ENCODE measurements at regions not wholly inside any gene's neighbourhood (a gene's known extent, or its start where the extent isn't known, plus 50 kb on each side); places are given as distances from the start of the nearest gene placed in this dataset.

GRCh38 chr4:37542706-37543105 lies 143.5 kb downstream of the RELL1 start:
- Histone ChIP-seq H3K4me1 (replicated peaks in 1 of 4; ENCODE audit: control insufficient read depth in 3 of 4, insufficient read depth in 4 of 4, low read length in 3 of 4) (peaks cover 5 to 19% (median 9%) of the 10 kb centered on the region in 4 experiments; a peak in 6 of 7 replicates), H3K56ac (replicated peaks; ENCODE audit: insufficient read length, low read depth, low read length) (no peak overlapping the region), H2BK5ac (ENCODE audit: low read depth, low read length) (no peak overlapping the region), H3K23ac (ENCODE audit: insufficient read length) (no peak overlapping the region), H4K8ac (ENCODE audit: extremely low read depth, insufficient read depth, low read length) (no peak overlapping the region), H3K9me3 (ENCODE audit: insufficient read depth in 2 of 2, low read depth in 1 of 2, low read length in 1 of 2) (peaks cover 0 to 11% of the 10 kb centered on the region in 2 experiments; a peak in 2 of 4 replicates), H3K4me2 (ENCODE audit: insufficient read depth in 1 of 2, low read depth in 2 of 2, low read length in 2 of 2) (no peak overlapping the region), H3K79me1 (ENCODE audit: low read depth, low read length) (no peaks in the 10 kb centered on the region), H2AFZ (ENCODE audit: low read length) (no peak overlapping the region), H3K14ac (ENCODE audit: insufficient read length) (no peak overlapping the region), H2BK20ac (ENCODE audit: low read length) (no peak overlapping the region), H3K23me2 (ENCODE audit: low read depth, low read length) (peaks cover 2% of the 10 kb centered on the region; the same call in 1 of the 2 replicates), H3K4ac (replicated peaks; ENCODE audit: insufficient read length, low read depth, low read length) (no peak overlapping the region), H3K18ac (ENCODE audit: extremely low read depth, low read length) (no peak overlapping the region), H3K4me3 (ENCODE audit: extremely low read depth in 1 of 4, insufficient read depth in 2 of 4, low read depth in 3 of 4, low read length in 4 of 4) (no peak overlapping the region), H3K9ac (replicated peaks in 1 of 4; ENCODE audit: extremely low read depth in 1 of 4, low read depth in 3 of 4, low read length in 3 of 4) (no peak overlapping the region), H3K36me3 (ENCODE audit: control insufficient read depth in 2 of 4, insufficient read depth in 4 of 4, low read length in 3 of 4) (peaks cover 0 to 5% (median 0%) of the 10 kb centered on the region in 4 experiments; a peak in 1 of 8 replicates), H3K27ac (ENCODE audit: low read depth, low read length) (no peak overlapping the region), H4K20me1 (replicated peaks in 1 of 2; ENCODE audit: control insufficient read depth in 1 of 2, insufficient read depth in 2 of 2, low read length in 2 of 2) (no peaks in the 10 kb centered on the region), H4K5ac (ENCODE audit: insufficient read length, low read depth, low read length) (no peak overlapping the region), H3K27me3 (replicated peaks in 1 of 4; ENCODE audit: control insufficient read depth in 3 of 4, extremely low read depth in 1 of 4, insufficient read depth in 3 of 4, low read length in 3 of 4) (0 out of 7 replicates have a peak, but pooled peaks cover 0 to 2% (median 0%) of the 10 kb centered on the region in 4 experiments), H4K91ac (replicated peaks; ENCODE audit: insufficient read length, low read length) (no peak overlapping the region), H2BK12ac (ENCODE audit: low read depth, low read length) (no peak overlapping the region), H2BK120ac (replicated peaks; ENCODE audit: low read depth, low read length) (no peak overlapping the region), H3K79me2 (ENCODE audit: control insufficient read depth in 1 of 2, insufficient read depth in 2 of 2, low read length in 2 of 2) (no peaks in the 10 kb centered on the region), H2AK5ac (ENCODE audit: low read depth, low read length) (no peak overlapping the region), H2BK15ac (ENCODE audit: low read length) (no peak overlapping the region)
- CTCF ChIA-PET (ENCODE audit: partially characterized antibody) = interaction anchor here (0.6 to 1.9 kb wide), 3 partner anchors 21 to 310 kb away, joined by 3 to 6 read pairs (median 5); no protein-coding TSS in a partner anchor
- POLR2A ChIA-PET (ENCODE audit: partially characterized antibody) = no interaction called here
- 84% methylated on average over 2 of the region's 2 CpGs; no CpG with 5 or more reads in 1 of the 2 experiments for WGBS, 2 experiments (ENCODE audit: extremely low coverage in 1 of 2, insufficient coverage in 1 of 2, insufficient read length in 1 of 2, insufficient replicate concordance in 2 of 2, low coverage in 1 of 2, low lambda C conversion rate in 2 of 2, missing lambda C conversion rate in 1 of 2)
- DNase-seq (ENCODE audit: low read depth in 1 of 2, low spot score in 2 of 2) = no peak
- no peak for TF ChIP-seq CTBP2 (IDR thresholded peaks at IDR 0.05; ENCODE audit: borderline replicate concordance, insufficient read depth, insufficient read length, low read length)
- TF ChIP-seq CEBPB (IDR thresholded peaks at IDR 0.05; ENCODE audit: low read depth, low read length) = no peak
- FAIRE-seq = no peak

Data from H1 (cell line).